Tibial artery (tissue), 4 donors: ENCODE measurements at regions not wholly inside any gene's neighbourhood (a gene's known extent, or its start where the extent isn't known, plus 50 kb on each side); places are given as distances from the start of the nearest gene placed in this dataset.

ENCODE experiments used
- DNase-seq, 2 donors: peaks; one replicate each; pipeline ENCODE4 v3.0.0-alpha.2; 2019
- H3K27ac ChIP-seq, 2 donors: fragments of 200-600 bp; sonication (generic) in 1 of 2; 1 replicate in 1 of 2; 2 replicates in 1 of 2; pipeline ENCODE4 v1.5.1; 2018 to 2019; ENCODE audit warnings: mild to moderate bottlenecking in 1 of 2
- H3K27me3 ChIP-seq, 2 donors: fragments of 200-600 bp; sonication (generic) in 1 of 2; one replicate each; pipeline versions ENCODE4 v1.5.1 to v1.6.0; 2016 to 2019
- H3K36me3 ChIP-seq, 3 donors: fragments of 200-600 bp; sonication (generic) in 2 of 3; one replicate each; pipeline ENCODE4 v1.5.1; 2016 to 2019; ENCODE audit warnings: mild to moderate bottlenecking in 2 of 3
- H3K4me1 ChIP-seq, 4 donors: fragments of 200-600 bp; sonication (generic) in 2 of 4; 1 replicate in 3 of 4; 2 replicates in 1 of 4; pipeline ENCODE4 v1.5.1; 2016 to 2019
- H3K4me3 ChIP-seq, 2 donors: fragments of 200-600 bp; sonication (generic) in 1 of 2; 1 replicate in 1 of 2; 2 replicates in 1 of 2; pipeline ENCODE4 v1.5.1; 2018 to 2019; ENCODE audit warnings: mild to moderate bottlenecking in 2 of 2
- H3K9me3 ChIP-seq, 3 donors: fragments of 200-600 bp; sonication (generic) in 1 of 3; one replicate each; pipeline ENCODE4 v1.5.1; 2016 to 2019
- CTCF ChIP-seq, 2 experiments: fragments of 200-600 bp in 1 of 2; fragments of 450-650 bp in 1 of 2; IDR thresholded peaks; one replicate each; pipeline ENCODE4 v1.5.1; 2017 to 2019; ENCODE audit warnings: antibody characterized with exemption in 2 of 2, mild to moderate bottlenecking in 1 of 2, moderate library complexity in 1 of 2
- intact Hi-C: fragments of 100-400 bp; cut with DNase I; formaldehyde crosslinking; loops from one replicate; pipeline ENCODE4 v1.15.0; 2023; ENCODE audit warnings: low total_unique reads

GRCh38 chr11:28819741-28820140 lies 711.6 kb downstream of the METTL15 start:
- H3K27me3 ChIP-seq, result no peaks in the 10 kb centered on the region
- no peak overlapping the region for H3K27ac ChIP-seq
- H3K4me3 ChIP-seq, result no peak overlapping the region
- H3K9me3 ChIP-seq, result no peaks in the 10 kb centered on the region
- no peak for TF ChIP-seq CTCF (IDR thresholded peaks at IDR 0.05)
- no peak for DNase-seq
- no peaks in the 10 kb centered on the region for H3K4me1 ChIP-seq
- H3K36me3 ChIP-seq, result no peaks in the 10 kb centered on the region
- intact Hi-C loops, result no loop called here

- no peak for DNase-seq
- no peaks in the 10 kb centered on the region for H3K27me3 ChIP-seq
- intact Hi-C loops, result no loop called here
- peaks cover 0 to 12% (median 0%) of the 10 kb centered on the region in 4 donors for H3K4me1 ChIP-seq
- H3K36me3 ChIP-seq, result no peaks in the 10 kb centered on the region
- no peak overlapping the region for H3K4me3 ChIP-seq
- H3K9me3 ChIP-seq, result no peaks in the 10 kb centered on the region
- TF ChIP-seq CTCF (IDR thresholded peaks at IDR 0.05), result no peak
- no peak overlapping the region for H3K27ac ChIP-seq
Measured at GRCh38 chr11:28815110-28815509, 706.9 kb downstream of the METTL15 start.

GRCh38 chr11:28808771-28809170 lies 700.6 kb downstream of the METTL15 start:
- Histone ChIP-seq H3K36me3 (no peaks in the 10 kb centered on the region), H3K4me1 (peaks cover 0 to 12% (median 0%) of the 10 kb centered on the region in 4 donors), H3K4me3 (no peak overlapping the region), H3K27me3 (no peaks in the 10 kb centered on the region), H3K9me3 (no peaks in the 10 kb centered on the region), H3K27ac (no peak overlapping the region)
- TF ChIP-seq CTCF (IDR thresholded peaks at IDR 0.05), result no peak
- intact Hi-C loops, result no loop called here
- no peak for DNase-seq

GRCh38 chr11:28799316-28799715 lies 691.1 kb downstream of the METTL15 start:
- Histone ChIP-seq H3K4me1 (no peaks in the 10 kb centered on the region), H3K4me3 (no peak overlapping the region), H3K9me3 (no peaks in the 10 kb centered on the region), H3K27me3 (no peaks in the 10 kb centered on the region), H3K36me3 (no peaks in the 10 kb centered on the region), H3K27ac (no peak overlapping the region)
- TF ChIP-seq CTCF (IDR thresholded peaks at IDR 0.05), result no peak
- intact Hi-C loops, result no loop called here
- DNase-seq, result no peak

- H3K27me3 ChIP-seq, result no peaks in the 10 kb centered on the region
- no peaks in the 10 kb centered on the region for H3K36me3 ChIP-seq
- H3K4me3 ChIP-seq, result no peak overlapping the region
- H3K27ac ChIP-seq, result no peak overlapping the region
- no peak for DNase-seq
- no peak for TF ChIP-seq CTCF (IDR thresholded peaks at IDR 0.05)
- no peaks in the 10 kb centered on the region for H3K4me1 ChIP-seq
- intact Hi-C loops, result no loop called here
- H3K9me3 ChIP-seq, result no peaks in the 10 kb centered on the region
Measured at GRCh38 chr11:28798286-28798685, 690.1 kb downstream of the METTL15 start.

GRCh38 chr11:28797536-28797935 lies 689.3 kb downstream of the METTL15 start:
- H3K27ac ChIP-seq, result no peak overlapping the region
- peaks cover 0 to 5% (median 0%) of the 10 kb centered on the region in 3 donors for H3K9me3 ChIP-seq
- H3K36me3 ChIP-seq, result no peaks in the 10 kb centered on the region
- no peak for TF ChIP-seq CTCF (IDR thresholded peaks at IDR 0.05)
- H3K27me3 ChIP-seq, result no peaks in the 10 kb centered on the region
- no peak for DNase-seq
- no peak overlapping the region for H3K4me3 ChIP-seq
- H3K4me1 ChIP-seq, result no peaks in the 10 kb centered on the region
- intact Hi-C loops, result no loop called here
